Activated CD4-positive, alpha-beta T cell treated with anti-CD3 and anti-CD28 coated beads, Interleukin-2, Interleukin-4, amounts not matched to agents 100 ng/mL and 50 ng/mL, durations not matched to agents 16 hours and 8 hours (primary cell): ENCODE measurements at regions not wholly inside any gene's neighbourhood (a gene's known extent, or its start where the extent isn't known, plus 50 kb on each side); places are given as distances from the start of the nearest gene placed in this dataset.

ENCODE experiments used
- DNase-seq: peaks from one replicate; pipeline ENCODE4 v3.0.0-alpha.2; 2020; ENCODE audit warnings: low spot score

GRCh38 chr3:186487819-186488218, 56.4 kb downstream of the CRYGS start:
- no peak for DNase-seq

- no peak for DNase-seq
These were observed 57.1 kb downstream of the CRYGS start for GRCh38 chr3:186487037-186487436.

GRCh38 chr3:186483611-186484340, 60.4 kb downstream of the CRYGS start:
- DNase-seq = no peak

GRCh38 chr3:186481526-186481925, 62.7 kb downstream of the CRYGS start:
- DNase-seq = no peak

GRCh38 chr3:186477876-186478275, 66.3 kb downstream of the CRYGS start:
- DNase-seq = no peak

GRCh38 chr3:186477033-186477432, 67.1 kb downstream of the CRYGS start:
- no peak for DNase-seq

GRCh38 chr3:186476541-186476940, 67.6 kb downstream of the CRYGS start:
- no peak for DNase-seq

- no peak for DNase-seq
These were observed 68.1 kb downstream of the CRYGS start for GRCh38 chr3:186476044-186476468.

- DNase-seq = no peak
These were observed 71.0 kb downstream of the CRYGS start for GRCh38 chr3:186473166-186473565.

GRCh38 chr3:186472456-186473008, 71.6 kb downstream of the CRYGS start:
- DNase-seq = no peak

- no peak for DNase-seq
These were observed 72.4 kb downstream of the CRYGS start for GRCh38 chr3:186471771-186472170.

- no peak for DNase-seq
These were observed 74.7 kb downstream of the CRYGS start for GRCh38 chr3:186469525-186469924.

GRCh38 chr3:186467969-186468368, 76.2 kb downstream of the CRYGS start:
- no peak for DNase-seq

GRCh38 chr3:186466391-186466974, 77.7 kb downstream of the CRYGS start:
- DNase-seq = no peak

GRCh38 chr3:186465508-186465907, 78.7 kb downstream of the CRYGS start:
- DNase-seq = no peak

GRCh38 chr3:186464424-186465093, 79.6 kb downstream of the CRYGS start:
- peak; percentile 3 for DNase-seq

- DNase-seq = peak; percentile 34
These were observed 83.0 kb downstream of the CRYGS start for GRCh38 chr3:186461141-186461540.

- no peak for DNase-seq
These were observed 85.1 kb downstream of the CRYGS start for GRCh38 chr3:186459108-186459467.

GRCh38 chr3:186458306-186459107, 85.7 kb downstream of the CRYGS start:
- no peak for DNase-seq

GRCh38 chr3:186457236-186457635, 86.9 kb downstream of the CRYGS start:
- DNase-seq = no peak

- no peak for DNase-seq
These were observed 87.4 kb downstream of the CRYGS start for GRCh38 chr3:186456731-186457191.
